A549 (cell line): ENCODE measurements at regions not wholly inside any gene's neighbourhood (a gene's known extent, or its start where the extent isn't known, plus 50 kb on each side); places are given as distances from the start of the nearest gene placed in this dataset.

Experiments
- ATAC-seq, 2 experiments: fragments of 200-7000 bp in 1 of 2; fragments of >200 bp in 1 of 2; cut with Nextera tagmentation in 1 of 2; cut with Tn5 transposase in 1 of 2; 3 replicates each; pipeline versions ENCODE4 v1.8.0 to v1.9.1; 2018 to 2020; ENCODE audit warnings: mild to moderate bottlenecking in 1 of 2, moderate library complexity in 1 of 2
- CTCF ChIA-PET: fragments of 300-600 bp; sonication (Branson Sonifier 250); formaldehyde crosslinking; extraction: SDS; loops from one replicate; lab custom pipeline; 2021; ENCODE audit warnings: antibody characterized with exemption, inconsistent platforms; lab: Yijun Ruan, JAX
- POLR2A ChIA-PET: fragments of 350-600 bp; formaldehyde crosslinking; extraction: SDS; loops from one replicate; lab custom pipeline; 2021; ENCODE audit warnings: antibody characterized with exemption, inconsistent platforms; lab: Yijun Ruan, JAX
- DNase-seq, 2 experiments: peaks; one replicate each; pipeline versions ENCODE4 v3.0.0 to v3.0.0-alpha.2; 2011 to 2016; ENCODE audit warnings: low read depth in 1 of 2, low spot score in 1 of 2
- FAIRE-seq: peaks from 2 replicates; lab custom pipeline; 2011; peaks lifted over from hg19 to GRCh38; lab: Jason Lieb, UNC
- H3K27ac ChIP-seq, 2 experiments: fragments of >200 bp; sonication (Bioruptor Twin); formaldehyde crosslinking; 3 replicates each; pipeline ENCODE4 v1.5.1; 2016 to 2017
- H3K4me1 ChIP-seq: fragments of >200 bp; sonication (Bioruptor Twin); formaldehyde crosslinking; 3 replicates; pipeline ENCODE4 v1.6.1; 2016
- H3K4me2 ChIP-seq: fragments of >200 bp; sonication (Bioruptor Twin); formaldehyde crosslinking; 3 replicates; pipeline ENCODE4 v1.6.1; 2016
- H3K4me3 ChIP-seq: fragments of >200 bp; sonication (Bioruptor Twin); formaldehyde crosslinking; 3 replicates; pipeline ENCODE4 v1.5.1; 2016
- H3K9me3 ChIP-seq: fragments of >200 bp; sonication (Bioruptor Twin); formaldehyde crosslinking; 3 replicates; pipeline ENCODE4 v1.6.1; 2016
- ATOH8 ChIP-seq: fragments of 250-450 bp; sonication (Bioruptor Pico); IDR thresholded peaks from 2 replicates; pipeline ENCODE4 v1.5.0; 2020; ENCODE audit warnings: low read depth, mild to moderate bottlenecking, moderate library complexity
- BCL3 ChIP-seq: fragments of >200 bp; sonication (Bioruptor Twin); formaldehyde crosslinking; IDR thresholded peaks from 3 replicates; pipeline ENCODE4 v1.6.1; 2016
- CEBPB ChIP-seq, 2 experiments: fragments of >200 bp in 1 of 2; sonication (Bioruptor Twin) in 1 of 2; formaldehyde crosslinking in 1 of 2; IDR thresholded peaks; 2 replicates each; pipeline ENCODE4 v1.6.1; 2012 to 2016
- E2F6 ChIP-seq: IDR thresholded peaks from 2 replicates; pipeline ENCODE4 v1.6.1; 2012; ENCODE audit warnings: low read depth, borderline replicate concordance
- EHF ChIP-seq: fragments of 250-450 bp; sonication (Bioruptor Pico); IDR thresholded peaks from 2 replicates; pipeline ENCODE4 v1.5.0; 2020; ENCODE audit warnings: mild to moderate bottlenecking
- EHMT2 ChIP-seq: fragments of 200-600 bp; sonication (generic); IDR thresholded peaks from 2 replicates; pipeline ENCODE4 v1.6.1; 2016; ENCODE audit warnings: antibody characterized with exemption, low read depth, mild to moderate bottlenecking, moderate library complexity
- EP300 ChIP-seq, 2 experiments: fragments of >200 bp; sonication (Bioruptor Twin); formaldehyde crosslinking; IDR thresholded peaks; 2 replicates in 1 of 2; 3 replicates in 1 of 2; pipeline ENCODE4 v1.6.1; 2016 to 2017
- FOSB ChIP-seq: fragments of 250-450 bp; sonication (Bioruptor Pico); IDR thresholded peaks from 2 replicates; pipeline ENCODE4 v1.5.0; 2020; ENCODE audit warnings: mild to moderate bottlenecking, moderate library complexity
- FOXS1 ChIP-seq: fragments of 250-450 bp; sonication (Bioruptor Pico); IDR thresholded peaks from 2 replicates; pipeline ENCODE4 v1.5.0; 2020; ENCODE audit warnings: mild to moderate bottlenecking, moderate library complexity
- HOXA7 ChIP-seq: fragments of 250-450 bp; sonication (Bioruptor Pico); IDR thresholded peaks from 2 replicates; pipeline ENCODE4 v1.5.0; 2020; ENCODE audit warnings: mild to moderate bottlenecking, moderate library complexity
- HOXB13 ChIP-seq: fragments of 250-450 bp; sonication (Bioruptor Pico); IDR thresholded peaks from 2 replicates; pipeline ENCODE4 v1.5.0; 2020; ENCODE audit warnings: low read depth, mild to moderate bottlenecking, moderate library complexity
- HOXB5 ChIP-seq: fragments of 250-450 bp; sonication (Bioruptor Pico); IDR thresholded peaks from 2 replicates; pipeline ENCODE4 v1.5.0; 2020; ENCODE audit warnings: mild to moderate bottlenecking, moderate library complexity
- JUN ChIP-seq, 2 experiments: fragments of >200 bp; sonication (Bioruptor Twin); formaldehyde crosslinking; IDR thresholded peaks; 2 replicates in 1 of 2; 3 replicates in 1 of 2; pipeline ENCODE4 v1.6.1; 2016 to 2017
- MAX ChIP-seq: IDR thresholded peaks from 2 replicates; pipeline ENCODE4 v1.6.1; 2012
- PHF8 ChIP-seq: fragments of 200-600 bp; sonication (generic); IDR thresholded peaks from 2 replicates; pipeline ENCODE4 v1.6.1; 2016; ENCODE audit warnings: low read depth, mild to moderate bottlenecking, antibody characterized with exemption, moderate library complexity, borderline replicate concordance
- RARB ChIP-seq: fragments of 250-450 bp; sonication (Bioruptor Pico); IDR thresholded peaks from 2 replicates; pipeline ENCODE4 v1.8.0; 2021; ENCODE audit warnings: mild to moderate bottlenecking, moderate library complexity
- REST ChIP-seq: fragments of 200-600 bp; sonication (generic); IDR thresholded peaks from 2 replicates; pipeline ENCODE4 v1.6.1; 2016; ENCODE audit warnings: antibody characterized with exemption, mild to moderate bottlenecking, moderate library complexity
- RFX5 ChIP-seq: fragments of 450-650 bp; IDR thresholded peaks from 2 replicates; pipeline ENCODE4 v1.7.1; 2014; ENCODE audit warnings: antibody characterized with exemption, mild to moderate bottlenecking, moderate library complexity
- RNF2 ChIP-seq: fragments of 200-600 bp; sonication (generic); IDR thresholded peaks from 2 replicates; pipeline ENCODE4 v1.6.1; 2016; ENCODE audit warnings: low read depth, mild to moderate bottlenecking, antibody characterized with exemption, moderate library complexity, borderline replicate concordance
- SMC3 ChIP-seq: fragments of >200 bp; sonication (Bioruptor Twin); formaldehyde crosslinking; IDR thresholded peaks from 3 replicates; pipeline ENCODE4 v1.6.1; 2018; ENCODE audit warnings: inconsistent platforms
- SREBF2 ChIP-seq: fragments of 450-650 bp; IDR thresholded peaks from 2 replicates; pipeline ENCODE4 v1.6.1; 2014; ENCODE audit warnings: mild to moderate bottlenecking, moderate library complexity
- TFCP2L1 ChIP-seq: fragments of 250-450 bp; sonication (Bioruptor Pico); IDR thresholded peaks from 2 replicates; pipeline ENCODE4 v1.5.0; 2021; ENCODE audit warnings: mild to moderate bottlenecking
- TP53 ChIP-seq: fragments of 250-450 bp; sonication (Bioruptor Pico); IDR thresholded peaks from 2 replicates; pipeline ENCODE4 v1.5.0; 2021; ENCODE audit warnings: mild to moderate bottlenecking, moderate library complexity
- ZC3H11A ChIP-seq: fragments of 450-650 bp; IDR thresholded peaks from 2 replicates; pipeline ENCODE4 v1.6.1; 2014; ENCODE audit warnings: antibody characterized with exemption, mild to moderate bottlenecking
- ZFP36 ChIP-seq: fragments of 450-650 bp; IDR thresholded peaks from 2 replicates; pipeline ENCODE4 v1.6.1; 2014; ENCODE audit warnings: borderline replicate concordance; ENCODE audit not compliant: partially characterized antibody
- ZSCAN20 ChIP-seq: fragments of 250-450 bp; sonication (Bioruptor Pico); IDR thresholded peaks from 2 replicates; pipeline ENCODE4 v1.8.0; 2022; ENCODE audit warnings: mild to moderate bottlenecking, moderate library complexity
- WGBS: methylation state at CpG from one replicate; pipeline ENCODE4 v1.1.6; 2017; ENCODE audit errors: missing lambda C conversion rate; 5-methylcytosine and 5-hydroxymethylcytosine counted together

- no peaks in the 10 kb centered on the region for H3K9me3 ChIP-seq
- ChIA-PET POLR2A (no interaction called here), CTCF (no interaction called here)
- no peak overlapping the region for H3K4me3 ChIP-seq
- ATAC-seq (no peak), DNase-seq (no peak), FAIRE-seq (no peak)
- no peaks in the 10 kb centered on the region for H3K4me1 ChIP-seq
- H3K4me2 ChIP-seq = no peak overlapping the region
- no peak overlapping the region for H3K27ac ChIP-seq
- WGBS = 19% methylated on average over 1 of the region's 1 CpG
- TF ChIP-seq TP53 (CRISPR knock-in tag) = no peak
- no peak for TF ChIP-seq RFX5
- no peak for TF ChIP-seq TFCP2L1
- no peak for TF ChIP-seq FOSB (CRISPR knock-in tag)
- no peak for TF ChIP-seq FOXS1
- TF ChIP-seq EHMT2 = no peak
Observed at GRCh38 chr16:80489173-80489572, 51.6 kb upstream of the DYNLRB2 start.

- H3K4me1 ChIP-seq = no peaks in the 10 kb centered on the region
- ChIA-PET POLR2A (no interaction called here), CTCF (no interaction called here)
- no peaks in the 10 kb centered on the region for H3K9me3 ChIP-seq
- FAIRE-seq = no peak
- DNase-seq = no peak
- WGBS = 18% methylated on average over 2 of the region's 2 CpGs
- no peak overlapping the region for H3K4me3 ChIP-seq
- no peak overlapping the region for H3K27ac ChIP-seq
- ATAC-seq = no peak
- no peak for TF ChIP-seq FOSB (CRISPR knock-in tag)
- no peak for TF ChIP-seq EHF (CRISPR knock-in tag)
- TF ChIP-seq RNF2 = no peak
- no peak for TF ChIP-seq EP300 (IDR thresholded peaks at IDR 0.05)
- no peak for TF ChIP-seq RARB (CRISPR knock-in tag)
- no peak for TF ChIP-seq BCL3
- TF ChIP-seq E2F6 = no peak
- no peak for TF ChIP-seq HOXB5 (CRISPR knock-in tag)
- no peak for TF ChIP-seq SREBF2
- no peak for TF ChIP-seq ZC3H11A
- no peak for TF ChIP-seq REST
- TF ChIP-seq SMC3 = no peak
- H3K4me2 ChIP-seq = no peak overlapping the region
Observed at GRCh38 chr16:80488167-80488566, 52.6 kb upstream of the DYNLRB2 start.

GRCh38 chr16:80480664-80481063 lies 60.1 kb upstream of the DYNLRB2 start:
- ChIA-PET POLR2A (no interaction called here), CTCF (interaction anchor here (1.8 kb wide), 1 partner anchor 14 kb away, joined by 5 read pairs; no protein-coding TSS in a partner anchor)
- TF ChIP-seq SMC3 (no peak), HOXB5 (CRISPR knock-in tag) (no peak), EP300 (IDR thresholded peaks at IDR 0.05) (no peak), JUN (IDR thresholded peaks at IDR 0.05) (no peak), CEBPB (IDR thresholded peaks at IDR 0.05) (no peak), ATOH8 (CRISPR knock-in tag) (no peak), HOXA7 (CRISPR knock-in tag) (no peak), MAX (no peak), BCL3 (no peak), ZSCAN20 (CRISPR knock-in tag) (no peak), PHF8 (no peak), ZFP36 (no peak), HOXB13 (CRISPR knock-in tag) (no peak)
- 48% methylated on average over 4 of the region's 4 CpGs for WGBS
- DNase-seq (no peak), ATAC-seq (no peak), FAIRE-seq (no peak)
- no peak overlapping the region for H3K27ac ChIP-seq
- H3K4me3 ChIP-seq = no peak overlapping the region
- H3K4me2 ChIP-seq = no peak overlapping the region
- no peaks in the 10 kb centered on the region for H3K9me3 ChIP-seq
- no peaks in the 10 kb centered on the region for H3K4me1 ChIP-seq
